Bronchial epithelial cell (primary cell): ENCODE measurements at regions not wholly inside any gene's neighbourhood (a gene's known extent, or its start where the extent isn't known, plus 50 kb on each side); places are given as distances from the start of the nearest gene placed in this dataset.
A peak's percentile ranks its signal among the peaks of the same experiment; 100 is the strongest.

Experiments used
- DNase-seq: peaks from one replicate; pipeline ENCODE4 v3.0.0-alpha.2; 2010; ENCODE audit warnings: low read depth
- FAIRE-seq: peaks from 2 replicates; lab custom pipeline; 2011; peaks lifted over from hg19 to GRCh38; lab: Jason Lieb, UNC
- H3K27me3 ChIP-seq: 2 replicates; pipeline ENCODE4 v1.5.1; 2011; ENCODE audit warnings: low read length; ENCODE audit not compliant: control insufficient read depth, insufficient read depth
- H3K36me3 ChIP-seq: 2 replicates; pipeline ENCODE4 v1.5.1; 2011; ENCODE audit warnings: low read length; ENCODE audit not compliant: control insufficient read depth, insufficient read depth
- H3K4me3 ChIP-seq: 2 replicates; pipeline ENCODE4 v1.5.1; 2011; ENCODE audit warnings: mild to moderate bottlenecking, low read depth, low read length, control low read depth
- CTCF ChIP-seq: IDR thresholded peaks from 2 replicates; pipeline ENCODE4 v1.5.1; 2011; ENCODE audit warnings: mild to moderate bottlenecking, moderate library complexity, low read length, control low read depth, inconsistent platforms; ENCODE audit not compliant: insufficient read depth, severe bottlenecking

GRCh38 chr10:31582365-31583052, 263.5 kb downstream of the ZEB1 start:
- FAIRE-seq, result no peak
- peak; percentile 32 for DNase-seq
- no peak overlapping the region for H3K4me3 ChIP-seq
- H3K36me3 ChIP-seq, result no peaks in the 10 kb centered on the region
- TF ChIP-seq CTCF, result no peak
- H3K27me3 ChIP-seq, result no peaks in the 10 kb centered on the region

- no peak for FAIRE-seq
- no peaks in the 10 kb centered on the region for H3K27me3 ChIP-seq
- H3K4me3 ChIP-seq, result no peak overlapping the region
- H3K36me3 ChIP-seq, result no peaks in the 10 kb centered on the region
- no peak for TF ChIP-seq CTCF
- no peak for DNase-seq
These were observed 262.8 kb downstream of the ZEB1 start for GRCh38 chr10:31581741-31582323.

GRCh38 chr10:31580646-31581045, 261.6 kb downstream of the ZEB1 start:
- DNase-seq (no peak), FAIRE-seq (no peak)
- TF ChIP-seq CTCF, result no peak
- Histone ChIP-seq H3K36me3 (no peaks in the 10 kb centered on the region), H3K4me3 (no peak overlapping the region), H3K27me3 (no peaks in the 10 kb centered on the region)
